ENCODE measurements at regions not wholly inside any gene's neighbourhood (a gene's known extent, or its start where the extent isn't known, plus 50 kb on each side); places are given as distances from the start of the nearest gene placed in this dataset.

DNA sequence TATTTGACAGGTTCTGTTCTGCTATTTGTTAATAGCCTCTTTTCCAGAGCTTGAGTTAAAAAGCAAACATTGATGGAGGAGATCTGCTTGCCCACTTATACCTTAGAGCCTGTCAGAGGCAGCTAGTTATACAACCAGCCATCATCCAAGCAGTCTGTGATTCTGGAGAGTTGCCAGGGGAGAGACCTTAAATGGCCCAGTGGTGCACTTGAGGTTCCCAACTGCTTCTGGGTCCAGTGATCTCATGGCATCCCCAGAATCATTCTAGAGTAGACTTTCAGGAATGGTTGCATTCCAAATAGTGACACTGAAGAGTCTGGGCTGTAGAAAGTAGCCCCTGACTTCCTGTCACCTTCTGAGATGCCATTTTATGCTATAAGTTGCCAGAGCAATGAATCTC lies 160.7 kb downstream of the FHIP1A start:
- no peak for DNase-seq (ENCODE audit: low read depth)
- no peak overlapping the region for H3K4me3 ChIP-seq (replicated peaks; ENCODE audit: low read depth, low read length)
- TF ChIP-seq, protein P1, sequence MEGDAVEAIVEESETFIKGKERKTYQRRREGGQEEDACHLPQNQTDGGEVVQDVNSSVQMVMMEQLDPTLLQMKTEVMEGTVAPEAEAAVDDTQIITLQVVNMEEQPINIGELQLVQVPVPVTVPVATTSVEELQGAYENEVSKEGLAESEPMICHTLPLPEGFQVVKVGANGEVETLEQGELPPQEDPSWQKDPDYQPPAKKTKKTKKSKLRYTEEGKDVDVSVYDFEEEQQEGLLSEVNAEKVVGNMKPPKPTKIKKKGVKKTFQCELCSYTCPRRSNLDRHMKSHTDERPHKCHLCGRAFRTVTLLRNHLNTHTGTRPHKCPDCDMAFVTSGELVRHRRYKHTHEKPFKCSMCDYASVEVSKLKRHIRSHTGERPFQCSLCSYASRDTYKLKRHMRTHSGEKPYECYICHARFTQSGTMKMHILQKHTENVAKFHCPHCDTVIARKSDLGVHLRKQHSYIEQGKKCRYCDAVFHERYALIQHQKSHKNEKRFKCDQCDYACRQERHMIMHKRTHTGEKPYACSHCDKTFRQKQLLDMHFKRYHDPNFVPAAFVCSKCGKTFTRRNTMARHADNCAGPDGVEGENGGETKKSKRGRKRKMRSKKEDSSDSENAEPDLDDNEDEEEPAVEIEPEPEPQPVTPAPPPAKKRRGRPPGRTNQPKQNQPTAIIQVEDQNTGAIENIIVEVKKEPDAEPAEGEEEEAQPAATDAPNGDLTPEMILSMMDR (IDR thresholded peaks at IDR 0.05; ENCODE audit: low read length, missing control alignments) = no peak

DNA sequence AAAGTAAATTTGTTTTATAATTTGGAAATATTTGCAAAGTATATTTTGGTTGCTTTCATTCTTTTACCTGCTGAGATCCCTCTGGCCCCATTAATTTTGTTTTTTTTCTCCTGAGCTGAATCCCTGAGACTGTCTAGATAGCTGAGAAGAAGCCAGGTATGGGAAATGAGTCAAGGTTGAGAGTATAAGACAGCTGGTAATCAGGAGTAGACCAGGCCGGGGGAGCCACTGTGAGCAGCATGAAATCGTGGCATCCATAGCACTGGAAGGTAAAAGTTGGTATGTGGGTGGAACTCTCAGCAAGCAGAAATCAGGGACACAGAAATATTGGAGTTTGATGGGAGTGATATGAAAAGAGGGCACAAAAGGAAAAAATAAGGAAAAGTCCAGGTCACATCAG lies 164.5 kb downstream of the FHIP1A start:
- TF ChIP-seq, protein P1 (IDR thresholded peaks at IDR 0.05; ENCODE audit: low read length, missing control alignments) = no peak
- no peak for DNase-seq (ENCODE audit: low read depth)
- H3K4me3 ChIP-seq (replicated peaks; ENCODE audit: low read depth, low read length) = no peak overlapping the region

DNA sequence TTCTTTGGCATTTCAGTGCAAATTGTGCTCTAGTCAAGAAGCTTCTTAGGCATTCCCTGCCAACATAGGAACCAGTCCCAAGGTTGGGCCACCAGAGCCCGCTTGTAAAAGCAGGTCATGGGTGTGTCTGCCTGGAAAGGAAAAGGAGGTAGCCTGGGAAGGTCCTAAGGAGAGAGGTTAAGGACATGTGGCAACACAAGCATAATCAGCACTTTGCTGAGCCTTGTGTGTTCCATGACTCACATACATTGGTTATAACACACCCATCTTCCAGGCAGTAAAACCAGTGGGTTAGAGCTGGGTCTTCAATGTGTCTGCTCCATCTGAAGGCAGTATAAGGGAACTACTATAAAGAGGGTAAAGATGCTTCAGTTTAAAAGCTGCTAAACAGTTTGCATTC lies 165.0 kb downstream of the FHIP1A start:
- no peak for DNase-seq (ENCODE audit: low read depth)
- TF ChIP-seq, protein P1 (IDR thresholded peaks at IDR 0.05; ENCODE audit: low read length, missing control alignments) = no peak
- no peak overlapping the region for H3K4me3 ChIP-seq (replicated peaks; ENCODE audit: low read depth, low read length)

DNA sequence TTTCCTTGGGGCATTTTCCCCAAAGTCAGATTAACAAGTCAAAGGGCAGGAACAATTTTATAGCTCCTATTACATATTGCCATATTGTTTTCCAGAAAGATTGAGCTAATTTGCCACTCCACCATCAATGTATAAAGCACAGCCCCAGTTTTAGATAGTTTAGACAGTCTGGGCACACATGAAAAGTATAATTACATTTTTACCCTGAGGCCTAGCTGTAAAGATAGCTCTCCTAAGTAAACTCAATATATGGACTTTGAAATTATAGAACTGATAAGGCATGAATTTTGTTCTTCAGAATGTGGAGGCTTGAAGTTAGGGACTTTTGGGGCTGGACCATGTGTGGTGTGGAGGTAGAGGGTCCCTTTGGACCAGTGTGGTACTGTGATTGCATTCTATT lies 166.0 kb downstream of the FHIP1A start:
- no peak for DNase-seq (ENCODE audit: low read depth)
- H3K4me3 ChIP-seq (replicated peaks; ENCODE audit: low read depth, low read length) = no peak overlapping the region
- TF ChIP-seq, protein P1 (IDR thresholded peaks at IDR 0.05; ENCODE audit: low read length, missing control alignments) = no peak

DNA sequence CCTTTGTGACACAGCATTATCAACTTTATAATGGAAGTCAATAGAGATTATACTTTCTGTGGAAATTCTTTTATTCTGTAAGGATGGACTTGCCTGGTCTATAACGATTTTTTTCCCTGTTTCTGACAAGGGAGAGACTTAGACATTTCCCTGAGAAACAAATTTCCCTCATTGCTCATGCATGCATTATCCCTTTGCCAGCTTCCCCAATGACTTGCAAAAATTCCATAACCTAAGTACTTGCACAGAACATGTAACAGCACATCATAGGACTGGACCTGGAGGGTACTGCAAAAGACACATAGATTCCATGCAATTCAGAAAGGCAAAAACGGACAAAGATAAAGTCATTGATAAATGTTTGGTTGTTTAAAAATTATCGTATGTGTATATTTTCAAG lies 166.7 kb downstream of the FHIP1A start:
- no peak for DNase-seq (ENCODE audit: low read depth)
- H3K4me3 ChIP-seq (replicated peaks; ENCODE audit: low read depth, low read length) = no peak overlapping the region
- TF ChIP-seq, protein P1 (IDR thresholded peaks at IDR 0.05; ENCODE audit: low read length, missing control alignments) = no peak

DNA sequence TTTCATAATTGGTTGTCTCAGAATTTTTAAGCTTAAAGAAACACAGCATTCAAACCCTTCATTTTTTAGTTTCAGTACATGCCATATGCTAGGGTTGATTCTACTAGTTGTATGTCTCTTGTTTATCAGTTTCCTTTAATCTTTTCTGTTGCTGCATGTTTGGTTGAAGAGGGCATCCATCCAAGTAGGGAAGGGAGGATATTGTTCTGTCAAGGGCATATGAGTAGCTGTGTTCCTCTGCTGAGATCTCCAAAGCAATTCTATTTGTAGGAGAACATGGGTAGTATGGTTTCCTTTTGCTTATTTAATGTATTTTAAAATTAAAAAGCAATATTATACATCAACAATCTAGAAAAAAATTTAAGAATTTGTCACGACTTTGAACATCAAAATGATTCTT lies 167.7 kb downstream of the FHIP1A start:
- no peak for DNase-seq (ENCODE audit: low read depth)
- TF ChIP-seq, protein P1 (IDR thresholded peaks at IDR 0.05; ENCODE audit: low read length, missing control alignments) = no peak
- H3K4me3 ChIP-seq (replicated peaks; ENCODE audit: low read depth, low read length) = no peak overlapping the region

DNA sequence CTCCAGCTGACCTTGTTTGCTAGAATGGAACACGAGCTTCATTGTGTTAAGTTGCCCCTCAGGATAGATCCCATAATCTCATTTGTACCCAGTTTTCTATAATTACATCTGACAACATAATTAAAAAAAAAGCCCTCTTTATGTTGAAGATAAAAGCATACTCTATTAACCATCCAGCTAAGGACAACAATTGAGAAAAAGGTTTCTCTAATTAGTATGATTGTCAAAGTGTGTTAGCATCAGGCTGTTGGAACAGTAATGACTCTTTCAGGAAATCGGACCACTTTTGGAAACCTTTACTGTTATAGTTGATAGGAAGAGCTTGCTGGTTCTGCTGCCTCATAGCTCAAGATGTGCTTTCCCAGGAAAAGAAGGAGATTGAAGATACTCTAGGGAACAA lies 172.6 kb downstream of the FHIP1A start:
- H3K4me3 ChIP-seq (replicated peaks; ENCODE audit: low read depth, low read length) = no peak overlapping the region
- no peak for DNase-seq (ENCODE audit: low read depth)
- TF ChIP-seq, protein P1 (IDR thresholded peaks at IDR 0.05; ENCODE audit: low read length, missing control alignments) = no peak
